Stomach smooth muscle (tissue), 2 donors: ENCODE measurements at regions not wholly inside any gene's neighbourhood (a gene's known extent, or its start where the extent isn't known, plus 50 kb on each side); places are given as distances from the start of the nearest gene placed in this dataset.
"Not testable (repeated sequence)": the region's sequence is repeated elsewhere in the genome, so short reads cannot be mapped to it uniquely, and the experiment has no call there.

ENCODE experiments used
- H3K27ac ChIP-seq: one replicate; pipeline ENCODE4 v1.7.0; 2013; ENCODE audit warnings: mild to moderate bottlenecking, low read length, inconsistent platforms
- H3K27me3 ChIP-seq, 2 donors: one replicate each; pipeline ENCODE4 v1.7.0; 2013; ENCODE audit warnings: low read length in 2 of 2; ENCODE audit not compliant: insufficient read depth in 2 of 2, control insufficient read depth in 1 of 2
- H3K36me3 ChIP-seq, 2 donors: one replicate each; pipeline ENCODE4 v1.7.0; 2013; ENCODE audit warnings: low read length in 2 of 2; ENCODE audit not compliant: control insufficient read depth in 2 of 2, insufficient read depth in 2 of 2
- H3K4me1 ChIP-seq: one replicate; pipeline ENCODE4 v1.7.0; 2013; ENCODE audit warnings: low read length; ENCODE audit not compliant: control insufficient read depth, insufficient read depth
- H3K4me3 ChIP-seq, 2 donors: one replicate each; pipeline ENCODE4 v1.7.0; 2013; ENCODE audit warnings: low read length in 2 of 2
- H3K9ac ChIP-seq, 2 donors: one replicate each; pipeline ENCODE4 v1.7.0; 2013; ENCODE audit warnings: low read length in 2 of 2, mild to moderate bottlenecking in 1 of 2
- H3K9me3 ChIP-seq, 2 donors: one replicate each; pipeline ENCODE4 v1.7.0; 2013; ENCODE audit warnings: low read length in 2 of 2; ENCODE audit not compliant: control insufficient read depth in 2 of 2
- donor health status: healthy.
- donor health status: Pancreatic carcinoma.

- Histone ChIP-seq H3K9ac (no peak overlapping the region), H3K4me1 (no peaks in the 10 kb centered on the region), H3K36me3 (no peaks in the 10 kb centered on the region), H3K27me3 (no peaks in the 10 kb centered on the region), H3K4me3 (no peak overlapping the region), H3K9me3 (no peaks in the 10 kb centered on the region), H3K27ac (no peak overlapping the region)
These were observed 592.1 kb upstream of the NRSN1 start for GRCh38 chr6:23533944-23534343.

- no peak overlapping the region for H3K9ac ChIP-seq
- H3K36me3 ChIP-seq: no peaks in the 10 kb centered on the region
- no peak overlapping the region for H3K27ac ChIP-seq
- no peak overlapping the region for H3K4me3 ChIP-seq
- H3K4me1 ChIP-seq: no peaks in the 10 kb centered on the region
- no peaks in the 10 kb centered on the region for H3K27me3 ChIP-seq
- H3K9me3 ChIP-seq: no peaks in the 10 kb centered on the region
These were observed 591.7 kb upstream of the NRSN1 start for GRCh38 chr6:23534351-23534750.

- no peaks in the 10 kb centered on the region for H3K36me3 ChIP-seq
- no peak overlapping the region for H3K4me3 ChIP-seq
- H3K9me3 ChIP-seq: no peaks in the 10 kb centered on the region
- no peak overlapping the region for H3K27ac ChIP-seq
- no peaks in the 10 kb centered on the region for H3K4me1 ChIP-seq
- no peaks in the 10 kb centered on the region for H3K27me3 ChIP-seq
- H3K9ac ChIP-seq: no peak overlapping the region
These were observed 590.9 kb upstream of the NRSN1 start for GRCh38 chr6:23535101-23535500.

GRCh38 chr6:23537828-23538227 lies 588.2 kb upstream of the NRSN1 start:
- H3K4me1 ChIP-seq: no peaks in the 10 kb centered on the region
- H3K27me3 ChIP-seq: no peaks in the 10 kb centered on the region
- no peaks in the 10 kb centered on the region for H3K36me3 ChIP-seq
- H3K4me3 ChIP-seq: no peak overlapping the region
- H3K9me3 ChIP-seq: no peaks in the 10 kb centered on the region
- H3K27ac ChIP-seq: no peak overlapping the region
- no peak overlapping the region for H3K9ac ChIP-seq

- no peaks in the 10 kb centered on the region for H3K9me3 ChIP-seq
- H3K36me3 ChIP-seq: no peaks in the 10 kb centered on the region
- no peaks in the 10 kb centered on the region for H3K27me3 ChIP-seq
- no peaks in the 10 kb centered on the region for H3K4me1 ChIP-seq
- no peak overlapping the region for H3K4me3 ChIP-seq
- H3K9ac ChIP-seq: no peak overlapping the region
- no peak overlapping the region for H3K27ac ChIP-seq
These were observed 578.2 kb upstream of the NRSN1 start for GRCh38 chr6:23547851-23548250.

GRCh38 chr6:23554953-23555352 lies 571.1 kb upstream of the NRSN1 start:
- not testable (repeated sequence) for H3K9ac ChIP-seq, H3K36me3 ChIP-seq, H3K27ac ChIP-seq, H3K27me3 ChIP-seq, H3K4me1 ChIP-seq, H3K9me3 ChIP-seq, H3K4me3 ChIP-seq

- no peaks in the 10 kb centered on the region for H3K9me3 ChIP-seq
- H3K27ac ChIP-seq: no peak overlapping the region
- no peaks in the 10 kb centered on the region for H3K4me1 ChIP-seq
- H3K9ac ChIP-seq: no peak overlapping the region
- no peaks in the 10 kb centered on the region for H3K36me3 ChIP-seq
- H3K4me3 ChIP-seq: no peak overlapping the region
- H3K27me3 ChIP-seq: no peaks in the 10 kb centered on the region
These were observed 566.2 kb upstream of the NRSN1 start for GRCh38 chr6:23559587-23560343.

- Histone ChIP-seq H3K9me3 (no peaks in the 10 kb centered on the region), H3K27ac (no peak overlapping the region), H3K9ac (no peak overlapping the region), H3K4me1 (no peaks in the 10 kb centered on the region), H3K4me3 (no peak overlapping the region), H3K27me3 (no peaks in the 10 kb centered on the region), H3K36me3 (no peaks in the 10 kb centered on the region)
These were observed 564.3 kb upstream of the NRSN1 start for GRCh38 chr6:23561732-23562131.

- no peak overlapping the region for H3K4me3 ChIP-seq
- no peaks in the 10 kb centered on the region for H3K9me3 ChIP-seq
- no peak overlapping the region for H3K9ac ChIP-seq
- no peak overlapping the region for H3K27ac ChIP-seq
- no peaks in the 10 kb centered on the region for H3K36me3 ChIP-seq
- no peaks in the 10 kb centered on the region for H3K27me3 ChIP-seq
- H3K4me1 ChIP-seq: no peaks in the 10 kb centered on the region
These were observed 563.5 kb upstream of the NRSN1 start for GRCh38 chr6:23562554-23562953.

GRCh38 chr6:23563323-23563722 lies 562.7 kb upstream of the NRSN1 start:
- Histone ChIP-seq H3K27ac (no peak overlapping the region), H3K36me3 (no peaks in the 10 kb centered on the region), H3K4me1 (no peaks in the 10 kb centered on the region), H3K9ac (no peak overlapping the region), H3K4me3 (no peak overlapping the region), H3K9me3 (no peaks in the 10 kb centered on the region), H3K27me3 (no peaks in the 10 kb centered on the region)

GRCh38 chr6:23566418-23566817 lies 559.6 kb upstream of the NRSN1 start:
- Histone ChIP-seq H3K9ac (no peak overlapping the region), H3K36me3 (no peaks in the 10 kb centered on the region), H3K9me3 (peaks cover 0 to under 1% of the 10 kb centered on the region in 2 donors), H3K27me3 (no peaks in the 10 kb centered on the region), H3K4me1 (no peaks in the 10 kb centered on the region), H3K27ac (no peak overlapping the region), H3K4me3 (no peak overlapping the region)
